Keratinocyte (primary cell): ENCODE measurements at regions not wholly inside any gene's neighbourhood (a gene's known extent, or its start where the extent isn't known, plus 50 kb on each side); places are given as distances from the start of the nearest gene placed in this dataset.

Source experiments
- DNase-seq: peaks from one replicate; pipeline ENCODE4 v3.0.0-alpha.2; 2011; ENCODE audit warnings: low read depth, missing footprints, low spot score
- FAIRE-seq: peaks from 2 replicates; lab custom pipeline; 2011; peaks lifted over from hg19 to GRCh38; lab: Jason Lieb, UNC
- H2AFZ ChIP-seq: 2 replicates; pipeline ENCODE4 v1.6.0; 2012; ENCODE audit warnings: low read length, control low read depth, inconsistent platforms; ENCODE audit not compliant: control insufficient read depth
- H3K27ac ChIP-seq: 2 replicates; pipeline ENCODE4 v1.5.1; 2011; ENCODE audit warnings: low read length; ENCODE audit not compliant: control insufficient read depth, insufficient read depth
- H3K27me3 ChIP-seq: 3 replicates; pipeline ENCODE4 v1.6.0; 2011; ENCODE audit warnings: low read length; ENCODE audit not compliant: control insufficient read depth, insufficient read depth; ENCODE audit errors: extremely low read depth
- H3K36me3 ChIP-seq, 2 experiments: 2 replicates in 1 of 2; 3 replicates in 1 of 2; pipeline ENCODE4 v1.5.1; 2011; ENCODE audit warnings: low read length in 2 of 2, mild to moderate bottlenecking in 1 of 2; ENCODE audit not compliant: control insufficient read depth in 2 of 2, insufficient read depth in 2 of 2; ENCODE audit errors: extremely low read depth in 1 of 2
- H3K4me1 ChIP-seq: 3 replicates; pipeline ENCODE4 v1.5.1; 2011; ENCODE audit warnings: low read length; ENCODE audit not compliant: control insufficient read depth, insufficient read depth; ENCODE audit errors: extremely low read depth
- H3K4me2 ChIP-seq: 3 replicates; pipeline ENCODE4 v1.6.0; 2011; ENCODE audit warnings: low read depth, low read length; ENCODE audit not compliant: control insufficient read depth, insufficient read depth; ENCODE audit errors: extremely low read depth
- H3K4me3 ChIP-seq, 3 experiments: fragments of 200-600 bp in 1 of 3; sonication (generic) in 1 of 3; 2 replicates in 2 of 3; 3 replicates in 1 of 3; pipeline ENCODE4 v1.5.1; 2011 to 2016; ENCODE audit warnings: low read length in 3 of 3, mild to moderate bottlenecking in 3 of 3, control low read depth in 2 of 3, inconsistent platforms in 1 of 3, low read depth in 1 of 3, mixed read lengths in 1 of 3, mixed run types in 1 of 3, moderate library complexity in 1 of 3; ENCODE audit not compliant: control insufficient read depth in 2 of 3, insufficient read depth in 2 of 3; ENCODE audit errors: extremely low read depth in 1 of 3
- H3K79me2 ChIP-seq: 2 replicates; pipeline ENCODE4 v1.6.0; 2012; ENCODE audit warnings: low read length; ENCODE audit not compliant: control insufficient read depth, insufficient read depth
- H3K9ac ChIP-seq: 3 replicates; pipeline ENCODE4 v1.6.0; 2011; ENCODE audit warnings: low read length; ENCODE audit not compliant: control insufficient read depth, insufficient read depth; ENCODE audit errors: extremely low read depth
- H3K9me1 ChIP-seq: 3 replicates; pipeline ENCODE4 v1.6.0; 2011; ENCODE audit warnings: low read length; ENCODE audit not compliant: control insufficient read depth, insufficient read depth; ENCODE audit errors: extremely low read depth
- H3K9me3 ChIP-seq: 2 replicates; pipeline ENCODE4 v1.5.1; 2012; ENCODE audit warnings: low read depth, low read length; ENCODE audit not compliant: control insufficient read depth
- H4K20me1 ChIP-seq: 3 replicates; pipeline ENCODE4 v1.6.0; 2011; ENCODE audit warnings: low read length; ENCODE audit not compliant: control insufficient read depth, insufficient read depth; ENCODE audit errors: extremely low read depth
- EZH2 ChIP-seq: IDR thresholded peaks from one replicate; pipeline ENCODE4 v1.6.1; 2012; ENCODE audit warnings: inconsistent platforms, mild to moderate bottlenecking, low read length, moderate library complexity
- dilution Hi-C: fragments of 300-500 bp; cut with MboI; formaldehyde crosslinking; loops from one replicate; pipeline ENCODE4 v1.7.0; 2020; ENCODE audit warnings: low sequenced_read_pairs; ENCODE audit not compliant: extremely low pct_ligation_motif_present
- TF ChIP-seq, protein P1 (sequence below), 3 experiments: IDR thresholded peaks in 1 of 3; conservative IDR thresholded peaks in 1 of 3; optimal IDR thresholded peaks in 1 of 3; 2 replicates in 2 of 3; 3 replicates in 1 of 3; pipeline versions ENCODE3 to v1.5.1; 2011; ENCODE audit warnings: low read length in 3 of 3, mild to moderate bottlenecking in 3 of 3, moderate library complexity in 2 of 3, control low read depth in 1 of 3, inconsistent platforms in 1 of 3; ENCODE audit not compliant: insufficient read depth in 2 of 3; ENCODE audit errors: extremely low read depth in 1 of 3

DNA sequence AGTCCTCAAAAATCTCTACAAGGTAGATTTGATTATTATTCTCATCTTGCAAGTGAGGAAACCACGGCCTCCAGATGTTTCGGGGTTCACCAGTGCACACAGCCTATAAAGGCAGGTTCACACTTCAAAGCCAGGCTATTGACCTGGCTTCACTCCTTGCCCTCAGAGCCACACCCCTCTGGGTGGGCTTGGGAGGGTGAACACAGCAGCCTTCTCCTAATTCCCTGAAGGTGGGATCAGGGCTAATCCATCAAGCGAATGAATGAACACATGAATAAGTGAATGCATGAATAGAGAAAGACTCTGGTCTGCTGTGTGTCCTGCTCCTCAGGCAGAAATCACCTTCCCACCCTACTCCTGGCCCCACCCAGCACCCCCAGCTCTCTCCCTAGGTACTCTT lies 139.0 kb downstream of the CYLD start:
- Histone ChIP-seq H3K4me2 (no peak overlapping the region), H3K36me3 (no peaks in the 10 kb centered on the region), H3K27me3 (no peaks in the 10 kb centered on the region), H4K20me1 (no peaks in the 10 kb centered on the region), H3K9ac (no peak overlapping the region), H3K4me3 (no peak overlapping the region), H2AFZ (no peak overlapping the region), H3K4me1 (peaks cover 2% of the 10 kb centered on the region), H3K9me1 (no peaks in the 10 kb centered on the region), H3K79me2 (no peaks in the 10 kb centered on the region), H3K27ac (no peak overlapping the region), H3K9me3 (no peaks in the 10 kb centered on the region)
- TF ChIP-seq, protein P1, sequence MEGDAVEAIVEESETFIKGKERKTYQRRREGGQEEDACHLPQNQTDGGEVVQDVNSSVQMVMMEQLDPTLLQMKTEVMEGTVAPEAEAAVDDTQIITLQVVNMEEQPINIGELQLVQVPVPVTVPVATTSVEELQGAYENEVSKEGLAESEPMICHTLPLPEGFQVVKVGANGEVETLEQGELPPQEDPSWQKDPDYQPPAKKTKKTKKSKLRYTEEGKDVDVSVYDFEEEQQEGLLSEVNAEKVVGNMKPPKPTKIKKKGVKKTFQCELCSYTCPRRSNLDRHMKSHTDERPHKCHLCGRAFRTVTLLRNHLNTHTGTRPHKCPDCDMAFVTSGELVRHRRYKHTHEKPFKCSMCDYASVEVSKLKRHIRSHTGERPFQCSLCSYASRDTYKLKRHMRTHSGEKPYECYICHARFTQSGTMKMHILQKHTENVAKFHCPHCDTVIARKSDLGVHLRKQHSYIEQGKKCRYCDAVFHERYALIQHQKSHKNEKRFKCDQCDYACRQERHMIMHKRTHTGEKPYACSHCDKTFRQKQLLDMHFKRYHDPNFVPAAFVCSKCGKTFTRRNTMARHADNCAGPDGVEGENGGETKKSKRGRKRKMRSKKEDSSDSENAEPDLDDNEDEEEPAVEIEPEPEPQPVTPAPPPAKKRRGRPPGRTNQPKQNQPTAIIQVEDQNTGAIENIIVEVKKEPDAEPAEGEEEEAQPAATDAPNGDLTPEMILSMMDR (optimal IDR thresholded peaks at IDR 0.05 in 1 of 3, IDR thresholded peaks at IDR 0.05 in 1 of 3, conservative IDR thresholded peaks at IDR 0.05 in 1 of 3; ENCODE audit: extremely low read depth in 1 of 3, insufficient read depth in 2 of 3, low read length in 3 of 3): no peak
- TF ChIP-seq EZH2: no peak
- DNase-seq (no peak), FAIRE-seq (no peak)
- dilution Hi-C loops: no loop called here

DNA sequence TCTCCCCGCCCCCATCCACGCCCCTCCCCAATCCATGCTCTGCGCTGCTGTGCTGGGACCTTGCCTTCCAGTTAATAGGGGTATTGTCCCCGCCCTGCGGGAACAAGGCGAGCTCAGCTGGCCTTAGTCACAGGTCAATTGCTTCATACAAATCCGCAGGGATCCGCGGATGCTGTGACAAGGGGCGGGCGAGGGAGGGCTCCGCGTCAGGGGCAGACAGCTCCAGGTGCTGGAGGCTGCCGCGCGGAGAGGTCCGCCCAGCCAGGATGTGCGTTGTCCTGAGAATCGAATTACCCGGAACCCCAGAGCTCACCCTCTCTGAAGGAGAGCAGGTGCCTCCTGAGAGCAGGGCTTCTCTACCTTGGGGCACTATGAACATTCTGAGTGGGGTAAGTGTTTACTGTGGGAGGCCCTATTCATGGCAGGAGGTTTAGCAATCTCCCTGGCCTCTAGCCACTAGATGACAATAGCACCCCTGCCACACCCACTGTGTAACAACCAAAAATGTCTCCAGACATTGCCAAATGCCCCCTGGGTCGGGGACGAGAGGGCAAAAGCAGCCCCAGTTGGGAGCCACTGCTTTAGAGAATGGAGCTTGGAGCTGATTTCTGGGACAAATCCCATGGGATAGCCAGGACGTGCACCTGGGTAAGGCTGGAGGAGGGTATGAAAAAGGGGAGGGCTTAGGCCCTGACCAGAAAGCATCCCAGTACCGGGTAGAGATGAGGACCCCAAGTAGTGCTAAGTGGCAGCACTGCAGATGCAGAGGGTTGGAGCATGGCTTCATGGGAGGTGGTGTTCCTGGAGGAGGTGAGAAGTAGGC lies 138.2 kb downstream of the CYLD start:
- Histone ChIP-seq H3K9ac (no peak overlapping the region), H3K9me3 (no peaks in the 10 kb centered on the region), H3K27me3 (no peaks in the 10 kb centered on the region), H2AFZ (no peak overlapping the region), H3K4me2 (no peak overlapping the region), H3K36me3 (no peaks in the 10 kb centered on the region), H3K27ac (no peak overlapping the region), H3K9me1 (no peaks in the 10 kb centered on the region), H3K79me2 (no peaks in the 10 kb centered on the region), H3K4me1 (peaks cover 2% of the 10 kb centered on the region), H3K4me3 (no peak overlapping the region), H4K20me1 (no peaks in the 10 kb centered on the region)
- DNase-seq (no peak), FAIRE-seq (no peak)
- TF ChIP-seq, protein P1 (optimal IDR thresholded peaks at IDR 0.05 in 1 of 3, IDR thresholded peaks at IDR 0.05 in 1 of 3, conservative IDR thresholded peaks at IDR 0.05 in 1 of 3; ENCODE audit: extremely low read depth in 1 of 3, insufficient read depth in 2 of 3, low read length in 3 of 3): no peak
- no peak for TF ChIP-seq EZH2
- dilution Hi-C loops: no loop called here
